GM21526 (cell line): ENCODE measurements at regions not wholly inside any gene's neighbourhood (a gene's known extent, or its start where the extent isn't known, plus 50 kb on each side); places are given as distances from the start of the nearest gene placed in this dataset.

Experiments
- ATAC-seq: cut with Tn5 transposase; IDR thresholded peaks from one replicate; pipeline ENCODE4 v1.9.1; 2021; ENCODE audit warnings: moderate library complexity; ENCODE audit not compliant: unreplicated experiment, low FRiP score

DNA sequence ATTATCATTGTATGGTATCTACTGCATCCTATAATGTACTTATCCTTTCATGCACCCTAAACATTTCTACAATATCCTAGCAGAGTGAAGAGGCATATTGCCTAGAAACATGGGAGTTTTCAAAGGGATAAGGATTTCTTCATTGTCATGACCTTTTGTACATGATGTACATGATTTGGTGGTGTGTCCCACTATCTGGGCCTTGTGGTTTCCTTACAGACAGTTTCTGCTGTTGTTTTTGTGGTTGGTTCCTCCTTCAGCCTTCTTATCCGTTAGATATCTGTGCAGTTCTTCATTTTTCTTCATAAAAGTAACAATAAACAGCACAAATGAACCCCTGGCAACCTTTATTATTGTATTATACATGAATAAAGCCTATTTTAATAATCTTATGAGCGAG lies 70.4 kb upstream of the BACH1 start:
- no peak for ATAC-seq

DNA sequence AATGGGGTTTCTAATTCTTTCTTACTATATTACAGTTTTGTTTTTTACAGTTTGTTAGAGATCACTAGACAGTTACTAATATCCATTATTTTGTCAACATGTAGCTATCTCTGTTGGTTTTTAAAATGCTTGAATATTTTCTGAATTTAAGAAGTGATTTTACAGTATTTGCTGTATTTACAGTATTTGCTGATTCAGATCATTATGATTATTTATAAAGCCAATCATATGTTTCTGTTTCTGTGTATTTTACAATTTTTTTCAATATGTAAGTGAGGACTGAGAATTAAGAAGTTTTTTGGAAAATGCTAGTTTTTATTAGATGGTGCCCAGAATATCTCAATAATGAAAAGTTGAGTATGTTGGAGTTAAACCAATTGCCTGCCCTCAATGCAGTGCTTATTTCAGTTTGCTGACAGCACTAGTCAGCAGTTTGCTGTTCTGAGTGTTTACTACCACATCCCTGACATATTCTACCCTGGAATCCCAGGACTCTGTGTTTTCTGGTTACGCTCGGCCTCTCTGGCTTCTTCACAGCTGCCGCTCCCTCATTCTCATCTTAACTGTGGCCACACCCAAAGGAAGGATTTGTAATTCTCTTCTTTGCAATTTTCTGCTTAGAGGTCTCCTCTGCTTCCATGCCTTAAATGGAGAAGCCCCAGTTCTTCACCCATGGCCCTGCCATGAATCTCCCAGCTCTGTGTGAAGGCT lies 68.0 kb upstream of the BACH1 start:
- no peak for ATAC-seq

DNA sequence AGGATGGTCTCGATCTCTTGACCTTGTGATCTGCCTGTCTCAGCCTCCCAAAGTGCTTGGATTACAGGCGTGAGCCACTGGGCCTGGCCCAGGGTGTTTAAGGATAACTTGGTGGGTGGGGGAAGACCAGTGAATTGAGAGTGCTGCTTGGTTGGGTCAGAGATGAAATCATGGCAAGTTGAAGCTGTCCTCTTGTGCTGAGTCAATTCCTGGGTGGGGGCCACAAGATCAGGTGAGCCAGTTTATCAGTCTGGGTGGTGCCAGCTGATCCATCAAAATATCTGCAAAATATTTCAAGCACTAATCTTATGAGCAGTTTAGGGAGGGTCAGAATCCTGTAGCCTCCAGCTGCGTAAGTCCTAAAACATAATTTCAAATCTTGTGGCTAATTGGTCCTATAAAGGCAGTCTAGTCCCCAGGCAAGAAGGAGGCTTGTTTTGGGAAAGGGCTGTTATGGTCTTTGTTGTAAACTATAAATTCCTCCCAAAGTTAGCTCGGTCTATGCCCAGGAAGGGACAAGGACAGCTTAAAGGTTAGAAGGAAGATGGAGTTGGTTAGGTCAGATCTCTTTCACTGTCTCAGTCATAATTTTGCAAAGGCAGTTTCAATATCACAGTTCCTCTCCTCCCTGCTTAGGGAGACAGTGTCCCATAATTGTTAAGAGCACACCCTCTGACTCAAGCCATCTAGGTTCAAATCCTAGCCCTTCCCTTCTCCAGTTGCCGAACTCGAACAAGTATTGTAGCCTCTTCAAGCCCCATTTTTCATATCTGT lies 66.8 kb upstream of the BACH1 start:
- ATAC-seq, result no peak

DNA sequence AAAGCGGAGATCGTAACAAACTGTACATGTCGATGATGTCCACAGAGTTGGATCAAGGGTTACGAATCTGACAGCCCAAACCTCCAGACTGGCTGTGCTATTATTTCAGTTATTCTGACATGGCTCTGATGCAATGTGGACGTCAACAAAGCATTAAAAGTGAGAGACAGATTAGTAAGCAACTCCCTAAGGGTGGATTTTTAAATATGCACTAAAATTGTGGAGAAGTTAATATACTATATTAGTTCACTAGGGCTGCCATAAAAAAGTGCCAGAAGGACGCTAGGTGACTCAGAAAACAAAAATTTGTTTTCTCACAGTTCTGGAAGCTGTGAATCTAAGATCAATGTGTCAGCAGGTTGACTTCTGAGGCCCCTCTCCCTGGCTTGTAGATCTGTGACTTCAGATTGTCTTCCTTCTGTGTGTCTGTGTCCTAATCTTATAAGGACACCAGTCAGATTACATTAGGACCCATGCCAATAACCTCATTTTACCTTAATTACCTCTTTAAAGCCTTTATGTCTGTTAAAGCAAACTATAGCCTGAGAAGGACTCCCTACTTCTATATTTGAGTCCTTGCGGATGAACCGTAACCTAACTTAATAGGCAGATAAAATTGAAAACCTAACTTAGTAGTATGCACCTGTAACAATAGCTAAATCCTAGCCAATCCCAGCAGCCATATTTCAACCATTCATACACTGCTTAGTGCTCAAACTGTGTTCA lies 66.0 kb upstream of the BACH1 start:
- ATAC-seq, result no peak

DNA sequence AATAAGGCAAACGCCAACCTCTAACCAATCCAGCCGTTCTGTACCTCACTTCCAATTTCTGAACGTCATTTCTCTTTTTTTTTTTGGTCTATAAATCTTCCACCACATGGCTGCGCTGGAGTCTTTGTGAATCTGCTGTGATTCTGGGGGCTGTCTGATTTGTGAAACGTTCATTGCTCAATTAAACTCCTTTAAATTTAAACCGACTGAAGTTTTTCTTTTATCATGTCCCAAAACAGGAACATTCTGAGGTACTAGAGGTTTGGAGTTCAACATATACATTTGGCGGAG lies 65.5 kb upstream of the BACH1 start:
- ATAC-seq, result no peak

DNA sequence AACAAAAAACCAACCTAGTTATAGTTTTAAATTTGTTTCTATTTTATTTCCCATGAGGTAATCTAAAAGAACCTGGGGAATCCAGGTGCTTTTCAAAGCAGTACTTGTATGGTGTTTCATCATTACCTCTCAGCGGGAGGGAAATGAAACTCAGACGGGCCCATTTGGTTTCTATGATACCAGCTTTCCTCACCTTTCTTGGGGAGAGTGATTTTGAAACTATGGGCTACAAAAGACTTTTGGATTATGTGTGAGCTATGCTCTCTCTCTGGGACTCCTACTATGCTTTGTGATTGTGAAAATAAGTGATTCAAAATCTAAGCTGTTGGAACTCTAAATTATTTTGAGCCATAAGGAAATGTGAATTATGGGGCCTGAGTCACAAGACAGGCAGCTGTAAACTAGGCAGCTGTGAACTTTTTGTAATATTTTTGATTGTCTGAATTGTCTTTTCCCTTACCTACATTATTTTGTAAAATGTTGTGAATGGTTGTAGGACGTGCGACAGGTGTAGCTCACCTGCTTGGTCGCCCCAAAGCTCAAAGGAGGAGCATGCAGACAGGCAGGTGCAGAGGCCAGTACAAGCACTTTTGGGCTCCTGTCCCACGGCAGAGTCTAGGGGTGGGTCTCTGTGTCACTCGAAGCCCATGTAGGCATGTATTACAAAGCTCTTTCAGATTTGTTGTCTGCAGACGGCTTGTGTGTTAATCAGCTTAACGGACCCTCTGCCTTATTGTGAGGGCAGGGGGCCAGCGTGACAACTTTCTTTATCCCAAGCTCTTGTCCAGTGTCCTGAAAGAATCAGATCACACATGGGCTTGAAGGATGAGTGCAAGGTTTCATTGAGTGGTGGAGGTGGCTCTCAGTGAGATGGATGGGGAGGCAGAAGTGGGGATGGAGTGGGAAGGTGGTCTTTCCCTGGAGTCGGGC lies 64.8 kb upstream of the BACH1 start:
- peak; percentile 73 for ATAC-seq

DNA sequence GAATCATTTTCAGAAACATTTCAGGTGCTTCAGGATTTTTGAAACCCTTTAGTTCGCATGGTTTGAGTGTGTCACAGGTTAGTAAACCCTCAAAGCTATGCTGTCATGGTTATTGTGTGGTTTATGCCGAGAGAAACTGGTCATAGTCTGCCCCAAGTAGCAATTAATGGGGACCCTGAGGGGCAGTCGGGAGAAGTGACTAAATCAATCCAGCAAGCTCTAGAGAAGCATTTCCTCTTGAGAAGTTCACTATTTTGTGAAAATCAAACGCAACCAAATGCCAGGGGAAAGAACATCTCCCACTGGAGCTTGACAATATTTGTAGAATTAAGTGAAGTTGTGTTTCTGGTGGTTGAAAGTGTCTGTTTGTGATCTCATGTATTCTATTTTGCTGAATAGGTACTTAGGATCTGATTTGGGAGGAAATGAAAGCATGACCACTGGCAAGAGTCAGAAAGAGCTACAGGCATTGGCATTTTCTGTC lies 63.0 kb upstream of the BACH1 start:
- ATAC-seq, result no peak

DNA sequence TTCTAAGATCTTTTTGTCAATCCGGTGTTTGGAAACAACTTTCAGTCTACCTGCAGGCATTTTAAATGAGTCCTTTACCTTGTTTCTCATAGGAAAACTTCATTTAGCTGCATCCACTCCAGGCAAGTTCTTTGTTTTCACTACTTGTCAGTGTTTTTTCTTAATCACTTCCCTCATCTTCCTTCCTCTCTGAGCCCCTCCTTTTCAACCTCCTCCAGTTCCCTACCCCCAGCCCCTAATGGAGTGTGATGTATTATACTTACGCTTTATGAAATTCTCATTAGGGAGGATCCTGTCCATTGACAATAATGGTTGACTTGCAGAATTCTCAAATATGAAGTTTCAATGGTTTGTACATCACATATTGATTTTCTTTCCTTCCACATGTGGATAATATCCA lies 62.5 kb upstream of the BACH1 start:
- no peak for ATAC-seq

DNA sequence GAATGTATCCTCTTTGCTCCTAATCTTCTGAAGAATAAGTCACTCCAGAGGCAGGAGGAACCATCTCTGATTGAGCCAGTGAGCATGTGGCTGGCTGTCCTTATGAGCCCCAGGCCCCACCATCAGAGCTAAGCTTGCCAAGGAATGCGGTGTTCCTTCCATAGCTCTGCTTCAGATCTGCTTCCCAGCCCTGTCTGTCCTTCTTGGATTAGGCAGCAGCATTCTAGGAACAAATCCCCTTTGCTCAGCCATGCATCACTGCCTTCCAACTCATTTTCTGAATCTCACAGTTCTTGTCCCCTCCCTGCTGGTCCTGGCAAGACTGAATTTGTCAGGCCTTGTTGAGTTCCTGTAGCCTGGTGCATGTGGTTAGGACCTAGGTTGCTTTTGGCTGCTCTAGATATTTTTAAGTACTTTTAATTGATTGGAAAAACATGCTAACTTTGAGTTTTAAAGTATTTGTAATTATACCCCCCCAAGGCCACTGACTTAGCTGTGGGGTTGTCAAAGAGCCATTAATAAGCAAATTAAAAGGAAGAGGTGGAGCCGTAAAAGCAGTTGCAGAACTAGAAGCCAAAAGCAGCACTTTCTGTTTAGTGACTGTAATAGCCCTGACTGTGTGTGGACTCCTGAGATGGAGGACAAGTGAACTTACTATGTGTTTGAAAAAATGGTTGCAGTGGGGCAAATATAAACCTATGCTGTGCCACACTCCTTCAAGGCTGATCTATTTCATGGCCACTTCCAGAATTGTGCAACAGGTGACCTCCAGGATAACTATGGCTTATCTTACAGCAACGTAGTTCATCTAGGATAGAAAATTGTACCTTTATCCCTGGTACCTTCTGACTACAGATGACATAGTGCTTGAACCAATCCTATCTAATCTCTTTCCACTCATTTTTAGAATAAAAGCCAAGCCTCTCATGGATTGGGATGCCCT lies 61.3 kb upstream of the BACH1 start:
- ATAC-seq, result no peak

DNA sequence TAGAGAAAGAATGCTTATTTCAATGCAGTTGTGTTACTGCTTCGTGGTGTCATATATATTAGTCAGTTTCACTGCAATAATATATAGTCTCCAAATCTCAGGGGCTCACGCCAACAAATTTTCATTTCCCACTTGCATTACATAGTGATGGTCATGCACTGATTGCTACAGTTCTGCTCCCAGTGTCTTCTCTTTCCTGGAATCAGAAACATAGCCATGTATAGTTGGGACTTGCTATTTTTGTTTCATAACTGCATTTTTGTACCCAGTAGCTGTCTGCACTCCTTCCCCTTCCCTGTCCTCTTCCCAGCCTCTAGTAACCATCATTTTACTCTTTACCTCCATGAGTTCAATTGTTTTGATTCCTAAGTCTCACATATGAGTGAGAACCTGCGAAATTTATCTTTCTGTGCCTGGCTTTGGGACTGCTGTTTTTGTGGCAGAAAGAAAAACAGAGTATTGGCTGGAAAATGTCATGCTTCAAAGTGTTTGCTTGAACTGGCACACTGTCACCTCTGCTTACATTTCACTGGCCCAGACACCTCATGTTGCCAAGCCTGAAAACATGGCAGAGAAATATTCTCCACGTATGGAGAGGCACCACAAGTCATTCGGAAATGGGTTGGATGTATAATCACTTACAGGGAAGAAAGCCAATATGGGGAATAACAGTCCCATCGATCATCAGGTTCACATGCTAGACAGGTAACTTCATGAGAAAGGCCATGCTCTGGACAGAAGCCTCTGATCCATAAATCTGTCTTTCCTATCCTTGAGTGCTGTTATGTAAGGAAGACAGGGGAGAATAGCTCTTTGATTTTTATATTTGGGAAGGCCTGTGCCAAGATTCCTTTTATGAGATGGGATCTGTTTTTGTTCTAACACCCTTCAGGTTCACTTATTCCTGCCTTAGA lies 60.4 kb upstream of the BACH1 start:
- ATAC-seq, result no peak

DNA sequence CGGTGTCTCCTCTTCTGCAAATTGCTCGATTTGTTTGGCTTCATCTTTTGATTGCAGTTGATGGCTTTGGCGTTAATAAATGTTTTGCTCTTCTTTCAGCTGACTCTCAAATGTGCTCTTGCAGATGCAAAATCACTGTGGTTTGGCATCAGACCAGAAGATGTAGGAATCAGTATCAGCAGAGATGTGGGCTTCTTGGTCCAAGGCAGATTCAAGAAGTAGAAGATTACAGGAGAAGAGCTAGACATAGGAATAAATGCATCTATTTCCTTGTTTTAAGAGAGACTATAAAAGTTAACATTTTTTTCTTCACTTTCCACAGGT lies 59.8 kb upstream of the BACH1 start:
- ATAC-seq, result no peak

DNA sequence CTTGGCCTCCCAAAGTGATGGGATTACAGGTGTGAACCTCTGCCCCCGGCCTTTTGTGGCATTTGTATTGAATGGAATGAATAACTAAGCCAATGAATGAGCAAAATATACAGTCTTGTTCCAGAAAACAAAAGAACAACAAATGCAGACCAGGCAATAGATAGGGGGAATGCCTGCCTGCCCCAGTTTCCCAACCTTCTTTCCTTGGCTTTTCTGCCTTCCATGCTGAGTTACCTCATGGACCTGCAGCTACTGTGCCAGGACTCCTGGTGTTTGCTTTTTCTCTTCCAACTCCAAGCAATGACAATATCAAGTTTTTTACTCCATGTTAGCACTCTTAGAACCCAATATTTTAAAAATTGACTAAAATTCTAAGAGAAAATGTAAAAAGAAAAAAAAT lies 58.6 kb upstream of the BACH1 start:
- no peak for ATAC-seq

DNA sequence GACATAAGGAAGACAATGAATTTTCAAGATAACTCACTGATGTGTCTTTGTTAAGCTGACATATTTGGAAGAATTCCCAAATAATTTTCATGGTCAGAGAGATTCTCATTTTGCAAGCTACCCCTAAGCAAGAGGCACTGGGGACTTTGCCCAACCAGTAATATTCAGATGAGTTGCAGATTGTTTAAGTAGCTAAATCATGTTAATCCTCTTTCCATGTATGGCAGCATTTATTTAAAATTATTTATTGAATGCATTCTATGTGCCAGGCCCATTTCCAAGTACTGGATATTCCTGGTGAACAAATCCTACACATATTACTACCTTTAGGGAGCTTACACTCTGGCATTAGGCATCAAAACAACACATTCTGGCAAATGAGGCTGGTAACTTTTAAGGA lies 56.5 kb upstream of the BACH1 start:
- no peak for ATAC-seq

DNA sequence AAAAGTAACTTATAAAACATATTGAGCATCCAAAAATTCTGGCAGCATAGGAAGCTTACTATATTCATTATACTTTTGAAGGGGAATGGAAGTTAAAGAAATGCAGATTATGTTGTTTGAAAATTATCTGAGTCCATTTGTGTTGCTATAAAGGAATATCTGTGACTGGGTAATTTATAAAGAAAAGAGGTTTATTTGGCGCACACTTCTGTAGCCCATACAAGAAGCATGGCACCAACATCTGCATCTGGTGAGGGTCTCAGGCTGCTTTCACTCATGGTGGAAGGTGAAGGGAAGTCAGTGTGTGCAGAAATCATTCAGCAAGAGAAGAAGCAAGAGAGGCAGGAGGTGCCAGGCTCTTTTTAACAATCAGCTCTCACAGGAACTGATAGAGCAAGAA lies 55.5 kb upstream of the BACH1 start:
- ATAC-seq, result no peak

DNA sequence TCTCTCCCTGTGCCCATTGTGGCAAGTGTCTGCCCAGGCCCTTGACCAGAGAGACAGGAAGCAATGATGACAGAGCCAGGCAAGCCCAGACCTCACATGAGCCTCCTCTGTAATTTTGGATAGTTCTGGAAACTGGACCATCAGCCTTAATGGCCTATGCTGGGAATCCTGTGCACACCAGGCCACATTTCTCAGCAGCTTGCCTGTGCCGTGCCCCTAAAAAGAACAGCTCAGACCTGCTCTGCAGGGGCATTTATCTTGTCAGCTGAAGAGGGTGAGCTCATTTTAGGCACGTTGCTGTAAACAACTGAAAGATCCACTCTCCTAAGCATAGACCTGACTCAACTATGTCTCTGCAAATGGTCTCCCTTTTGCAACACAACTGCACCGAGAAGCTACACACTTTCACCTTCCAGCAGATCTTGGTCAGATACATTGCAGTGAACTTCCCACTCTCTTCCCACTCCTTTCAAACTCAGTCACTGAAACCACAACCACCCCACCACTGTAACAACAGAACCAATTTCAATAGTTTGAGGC lies 53.5 kb upstream of the BACH1 start:
- peak; percentile 80 for ATAC-seq

DNA sequence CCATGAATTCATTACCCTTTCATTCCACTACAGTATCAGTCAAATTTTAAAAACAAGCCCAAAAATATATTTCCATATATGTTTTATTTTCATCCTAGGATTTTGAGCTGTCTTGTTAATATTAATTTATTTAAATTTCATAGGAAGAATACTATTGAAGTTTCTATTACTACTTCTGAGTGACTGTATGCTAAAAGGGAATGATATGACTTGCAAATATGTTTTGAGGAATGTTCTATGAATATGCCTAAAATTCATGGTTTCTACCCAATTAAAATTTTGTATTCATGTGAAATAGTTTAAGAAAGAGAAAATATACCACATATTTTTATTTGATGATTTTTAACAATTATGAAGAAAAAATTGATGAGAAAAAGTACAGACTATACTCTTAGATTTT lies 52.9 kb upstream of the BACH1 start:
- ATAC-seq, result no peak

DNA sequence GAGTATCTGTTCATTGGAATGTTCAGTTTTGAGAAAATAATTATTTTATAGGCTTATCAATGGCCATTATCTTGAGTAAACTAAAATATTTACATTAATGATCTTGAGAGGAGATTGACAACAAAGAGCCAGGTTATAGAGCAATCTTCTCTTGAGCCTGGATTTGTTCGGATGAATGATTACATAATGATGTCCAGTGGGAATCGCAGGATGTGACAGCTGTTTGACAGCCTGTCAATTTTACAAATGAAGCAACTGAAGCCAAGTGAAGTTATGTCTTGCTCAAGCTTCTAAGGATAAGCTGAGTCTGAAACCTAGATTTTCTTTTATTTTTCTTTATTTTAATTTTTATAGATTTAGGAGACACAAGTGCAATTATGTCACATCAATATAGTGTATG lies 52.1 kb upstream of the BACH1 start:
- ATAC-seq, result no peak

DNA sequence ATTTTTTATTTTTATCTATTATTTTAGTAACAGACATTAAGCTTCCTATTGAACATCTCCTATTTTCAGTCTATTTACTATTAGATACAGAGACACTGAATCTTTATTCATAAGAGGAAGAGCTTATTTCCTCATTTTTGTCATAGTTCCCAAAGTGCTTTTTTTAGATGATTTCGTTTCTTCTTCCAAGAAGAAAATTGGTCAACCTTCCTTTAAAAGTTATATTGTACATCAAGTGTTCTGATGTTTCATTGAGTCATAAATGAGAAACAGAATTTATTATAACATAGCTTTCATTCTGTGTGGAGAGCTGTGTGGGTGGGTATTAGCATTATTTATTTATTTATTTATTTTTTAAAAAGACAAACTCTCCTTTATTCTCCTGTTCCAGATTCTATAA lies 50.6 kb upstream of the BACH1 start:
- no peak for ATAC-seq
